ENCODE measurements at regions not wholly inside any gene's neighbourhood (a gene's known extent, or its start where the extent isn't known, plus 50 kb on each side); places are given as distances from the start of the nearest gene placed in this dataset.
"Not testable (repeated sequence)": the region's sequence is repeated elsewhere in the genome, so short reads cannot be mapped to it uniquely, and the experiment has no call there.

GRCh38 chr15:84402856-84403608, 167.5 kb downstream of the GOLGA6L4 start:
- no peak for FAIRE-seq

GRCh38 chr15:84409357-84409756, 173.8 kb downstream of the GOLGA6L4 start:
- not testable (repeated sequence) for FAIRE-seq; DNase-seq (ENCODE audit: low spot score)

More at GRCh38 chr15:84402856-84403608, 167.5 kb downstream of the GOLGA6L4 start:
- DNase-seq (ENCODE audit: low spot score) = no peak

GRCh38 chr15:84421513-84422181, 179.2 kb upstream of the ZSCAN2 start:
- not testable (repeated sequence) for DNase-seq (ENCODE audit: low spot score); FAIRE-seq

GRCh38 chr15:84425327-84425726, 175.5 kb upstream of the ZSCAN2 start:
- not testable (repeated sequence) for FAIRE-seq; DNase-seq (ENCODE audit: low spot score)

- not testable (repeated sequence) for FAIRE-seq; DNase-seq (ENCODE audit: low spot score)
Observed at GRCh38 chr15:84473305-84473877, 127.4 kb upstream of the ZSCAN2 start.

- not testable (repeated sequence) for FAIRE-seq; DNase-seq (ENCODE audit: low spot score)
Observed at GRCh38 chr15:84476364-84477033, 124.3 kb upstream of the ZSCAN2 start.

GRCh38 chr15:84477550-84477949, 123.3 kb upstream of the ZSCAN2 start:
- not testable (repeated sequence) for DNase-seq (ENCODE audit: low spot score); FAIRE-seq

GRCh38 chr15:84480174-84480681, 120.6 kb upstream of the ZSCAN2 start:
- not testable (repeated sequence) for DNase-seq (ENCODE audit: low spot score); FAIRE-seq

GRCh38 chr15:84483859-84484258, 117.0 kb upstream of the ZSCAN2 start:
- FAIRE-seq; DNase-seq (ENCODE audit: low spot score): not testable (repeated sequence)

- FAIRE-seq; DNase-seq (ENCODE audit: low spot score): not testable (repeated sequence)
Observed at GRCh38 chr15:84500165-84500889, 100.5 kb upstream of the ZSCAN2 start.

- not testable (repeated sequence) for FAIRE-seq; DNase-seq (ENCODE audit: low spot score)
Observed at GRCh38 chr15:84503101-84503500, 97.7 kb upstream of the ZSCAN2 start.

GRCh38 chr15:84505552-84505951, 95.3 kb upstream of the ZSCAN2 start:
- FAIRE-seq = not testable (repeated sequence)

GRCh38 chr15:84512324-84512723, 88.5 kb upstream of the ZSCAN2 start:
- not testable (repeated sequence) for DNase-seq (ENCODE audit: low spot score); FAIRE-seq

More at GRCh38 chr15:84505552-84505951, 95.3 kb upstream of the ZSCAN2 start:
- DNase-seq (ENCODE audit: low spot score) = not testable (repeated sequence)

GRCh38 chr15:84516773-84517172, 84.0 kb upstream of the ZSCAN2 start:
- not testable (repeated sequence) for FAIRE-seq; DNase-seq (ENCODE audit: low spot score)

GRCh38 chr15:84525491-84526344, 75.1 kb upstream of the ZSCAN2 start:
- DNase-seq (ENCODE audit: low spot score) = not testable (repeated sequence)
- peak; percentile 55 for FAIRE-seq

GRCh38 chr15:84530751-84531150, 70.1 kb upstream of the ZSCAN2 start:
- FAIRE-seq; DNase-seq (ENCODE audit: low spot score): not testable (repeated sequence)

- peak; percentile 56 for FAIRE-seq
- DNase-seq (ENCODE audit: low spot score) = not testable (repeated sequence)
Observed at GRCh38 chr15:84531223-84531622, 69.6 kb upstream of the ZSCAN2 start.

GRCh38 chr15:84531709-84532367, 69.0 kb upstream of the ZSCAN2 start:
- peak; percentile 62 for FAIRE-seq
- DNase-seq (ENCODE audit: low spot score) = peak; percentile 60

GRCh38 chr15:84533705-84534104, 67.1 kb upstream of the ZSCAN2 start:
- DNase-seq (ENCODE audit: low spot score); FAIRE-seq: not testable (repeated sequence)

Data from RCC 7860 (cell line).